Breast epithelium (tissue), 4 donors: ENCODE measurements at regions not wholly inside any gene's neighbourhood (a gene's known extent, or its start where the extent isn't known, plus 50 kb on each side); places are given as distances from the start of the nearest gene placed in this dataset.

Source experiments
- DNase-seq, 2 donors: peaks; one replicate each; pipeline ENCODE4 v3.0.0-alpha.2; 2019; ENCODE audit warnings: low spot score in 2 of 2
- H3K27ac ChIP-seq, 2 donors: fragments of 200-600 bp; sonication (generic) in 1 of 2; one replicate each; pipeline ENCODE4 v1.5.1; 2016 to 2019; ENCODE audit warnings: mild to moderate bottlenecking in 1 of 2
- H3K27me3 ChIP-seq, 2 donors: fragments of 200-600 bp; sonication (generic) in 1 of 2; one replicate each; pipeline versions ENCODE4 v1.5.1 to v1.6.0; 2017 to 2019; ENCODE audit warnings: control low read depth in 1 of 2, mild to moderate bottlenecking in 1 of 2
- H3K36me3 ChIP-seq: fragments of 200-600 bp; one replicate; pipeline ENCODE4 v1.5.1; 2019
- H3K4me1 ChIP-seq, 2 donors: fragments of 200-600 bp; sonication (generic); one replicate each; pipeline ENCODE4 v1.5.1; 2016 to 2019; ENCODE audit warnings: control low read depth in 1 of 2
- H3K4me3 ChIP-seq, 3 donors: fragments of 200-600 bp; sonication (generic); 1 replicate in 2 of 3; 2 replicates in 1 of 3; pipeline ENCODE4 v1.5.1; 2016 to 2019; ENCODE audit warnings: mild to moderate bottlenecking in 3 of 3, moderate library complexity in 2 of 3
- H3K9me3 ChIP-seq, 2 donors: fragments of 200-600 bp; sonication (generic) in 1 of 2; one replicate each; pipeline ENCODE4 v1.5.1; 2016 to 2019; ENCODE audit warnings: control low read depth in 1 of 2
- CTCF ChIP-seq, 3 donors: fragments of 450-650 bp; IDR thresholded peaks; one replicate each; pipeline ENCODE4 v1.5.1; 2016 to 2017; ENCODE audit warnings: antibody characterized with exemption in 3 of 3, mild to moderate bottlenecking in 3 of 3, moderate library complexity in 3 of 3
- POLR2A ChIP-seq: fragments of 450-650 bp; IDR thresholded peaks from one replicate; pipeline ENCODE4 v1.6.1; 2016; ENCODE audit warnings: antibody characterized with exemption, mild to moderate bottlenecking, moderate library complexity
- POLR2AphosphoS5 ChIP-seq, 3 donors: sonication (generic); formaldehyde crosslinking; IDR thresholded peaks; one replicate each; pipeline ENCODE4 v1.6.1; 2017; ENCODE audit warnings: antibody characterized with exemption in 3 of 3
- intact Hi-C: fragments of 100-400 bp; cut with DNase I; formaldehyde crosslinking; loops from one replicate; pipeline ENCODE4 v1.15.1; 2023; ENCODE audit warnings: low total_unique reads

- Histone ChIP-seq H3K27ac (no peak overlapping the region), H3K36me3 (no peaks in the 10 kb centered on the region), H3K4me3 (no peak overlapping the region), H3K27me3 (no peaks in the 10 kb centered on the region), H3K4me1 (no peaks in the 10 kb centered on the region), H3K9me3 (no peaks in the 10 kb centered on the region)
- no peak for TF ChIP-seq POLR2A
- TF ChIP-seq POLR2AphosphoS5 (IDR thresholded peaks at IDR 0.05): no peak
- TF ChIP-seq CTCF (IDR thresholded peaks at IDR 0.05): no peak
- intact Hi-C loops: no loop called here
- DNase-seq: no peak
Measured at GRCh38 chr2:155308367-155309009, 610.0 kb downstream of the KCNJ3 start.

GRCh38 chr2:155301221-155301620 is 602.7 kb downstream of the KCNJ3 start:
- TF ChIP-seq POLR2A (no peak), CTCF (IDR thresholded peaks at IDR 0.05) (no peak), POLR2AphosphoS5 (IDR thresholded peaks at IDR 0.05) (no peak)
- intact Hi-C loops: no loop called here
- H3K27me3 ChIP-seq: no peaks in the 10 kb centered on the region
- H3K27ac ChIP-seq: no peak overlapping the region
- H3K4me1 ChIP-seq: no peaks in the 10 kb centered on the region
- H3K36me3 ChIP-seq: no peaks in the 10 kb centered on the region
- no peak overlapping the region for H3K4me3 ChIP-seq
- DNase-seq: no peak
- no peaks in the 10 kb centered on the region for H3K9me3 ChIP-seq

GRCh38 chr2:155298001-155298400 is 599.5 kb downstream of the KCNJ3 start:
- Histone ChIP-seq H3K4me3 (no peak overlapping the region), H3K27me3 (no peaks in the 10 kb centered on the region), H3K4me1 (no peaks in the 10 kb centered on the region), H3K36me3 (no peaks in the 10 kb centered on the region), H3K27ac (no peak overlapping the region), H3K9me3 (no peaks in the 10 kb centered on the region)
- no peak for DNase-seq
- TF ChIP-seq POLR2A: no peak
- no peak for TF ChIP-seq POLR2AphosphoS5 (IDR thresholded peaks at IDR 0.05)
- TF ChIP-seq CTCF (IDR thresholded peaks at IDR 0.05): no peak
- intact Hi-C loops: no loop called here

- Histone ChIP-seq H3K4me3 (no peak overlapping the region), H3K27ac (no peak overlapping the region)
Measured at GRCh38 chr2:155294358-155294757, 595.9 kb downstream of the KCNJ3 start.

GRCh38 chr2:155281907-155282306 is 583.4 kb downstream of the KCNJ3 start:
- no peak overlapping the region for H3K27ac ChIP-seq
- TF ChIP-seq POLR2AphosphoS5 (IDR thresholded peaks at IDR 0.05) (no peak), POLR2A (no peak), CTCF (IDR thresholded peaks at IDR 0.05) (no peak)
- no peaks in the 10 kb centered on the region for H3K4me1 ChIP-seq
- H3K27me3 ChIP-seq: no peaks in the 10 kb centered on the region
- H3K9me3 ChIP-seq: no peaks in the 10 kb centered on the region
- DNase-seq: no peak
- H3K36me3 ChIP-seq: no peaks in the 10 kb centered on the region
- no peak overlapping the region for H3K4me3 ChIP-seq
- intact Hi-C loops: no loop called here

More at GRCh38 chr2:155294358-155294757, 595.9 kb downstream of the KCNJ3 start:
- Histone ChIP-seq H3K27me3 (no peaks in the 10 kb centered on the region), H3K9me3 (no peaks in the 10 kb centered on the region), H3K36me3 (no peaks in the 10 kb centered on the region), H3K4me1 (no peaks in the 10 kb centered on the region)
- no peak for DNase-seq
- no peak for TF ChIP-seq POLR2AphosphoS5 (IDR thresholded peaks at IDR 0.05)
- TF ChIP-seq POLR2A: no peak
- no peak for TF ChIP-seq CTCF (IDR thresholded peaks at IDR 0.05)
- intact Hi-C loops: no loop called here
